Right atrium auricular region (tissue), 2 donors: ENCODE measurements at regions not wholly inside any gene's neighbourhood (a gene's known extent, or its start where the extent isn't known, plus 50 kb on each side); places are given as distances from the start of the nearest gene placed in this dataset.

Experiments used
- DNase-seq: peaks from one replicate; pipeline ENCODE4 v3.0.0-alpha.2; 2019; ENCODE audit warnings: low spot score
- H3K27ac ChIP-seq, 2 donors: fragments of 200-600 bp; sonication (generic); 1 replicate in 1 of 2; 2 replicates in 1 of 2; pipeline ENCODE4 v1.5.1; 2016 to 2019
- H3K27me3 ChIP-seq, 2 donors: fragments of 200-600 bp; sonication (generic); one replicate each; pipeline versions ENCODE4 v1.5.1 to v1.6.0; 2017 to 2019
- H3K36me3 ChIP-seq: fragments of 200-600 bp; sonication (generic); one replicate; pipeline ENCODE4 v1.5.1; 2016
- H3K4me1 ChIP-seq, 2 donors: fragments of 200-600 bp; sonication (generic); one replicate each; pipeline versions ENCODE4 v1.5.1 to v1.6.0; 2017 to 2019
- H3K4me3 ChIP-seq, 2 donors: fragments of 200-600 bp; sonication (generic); 1 replicate in 1 of 2; 2 replicates in 1 of 2; pipeline ENCODE4 v1.5.1; 2017 to 2019; ENCODE audit warnings: mild to moderate bottlenecking in 1 of 2, moderate library complexity in 1 of 2
- H3K9me3 ChIP-seq, 2 donors: fragments of 200-600 bp; sonication (generic); one replicate each; pipeline ENCODE4 v1.5.1; 2019
- TF ChIP-seq, protein P1 (sequence below), 2 donors: fragments of 200-600 bp; sonication (generic); IDR thresholded peaks; one replicate each; pipeline ENCODE4 v1.5.1; 2019; ENCODE audit warnings: antibody characterized with exemption in 2 of 2

DNA sequence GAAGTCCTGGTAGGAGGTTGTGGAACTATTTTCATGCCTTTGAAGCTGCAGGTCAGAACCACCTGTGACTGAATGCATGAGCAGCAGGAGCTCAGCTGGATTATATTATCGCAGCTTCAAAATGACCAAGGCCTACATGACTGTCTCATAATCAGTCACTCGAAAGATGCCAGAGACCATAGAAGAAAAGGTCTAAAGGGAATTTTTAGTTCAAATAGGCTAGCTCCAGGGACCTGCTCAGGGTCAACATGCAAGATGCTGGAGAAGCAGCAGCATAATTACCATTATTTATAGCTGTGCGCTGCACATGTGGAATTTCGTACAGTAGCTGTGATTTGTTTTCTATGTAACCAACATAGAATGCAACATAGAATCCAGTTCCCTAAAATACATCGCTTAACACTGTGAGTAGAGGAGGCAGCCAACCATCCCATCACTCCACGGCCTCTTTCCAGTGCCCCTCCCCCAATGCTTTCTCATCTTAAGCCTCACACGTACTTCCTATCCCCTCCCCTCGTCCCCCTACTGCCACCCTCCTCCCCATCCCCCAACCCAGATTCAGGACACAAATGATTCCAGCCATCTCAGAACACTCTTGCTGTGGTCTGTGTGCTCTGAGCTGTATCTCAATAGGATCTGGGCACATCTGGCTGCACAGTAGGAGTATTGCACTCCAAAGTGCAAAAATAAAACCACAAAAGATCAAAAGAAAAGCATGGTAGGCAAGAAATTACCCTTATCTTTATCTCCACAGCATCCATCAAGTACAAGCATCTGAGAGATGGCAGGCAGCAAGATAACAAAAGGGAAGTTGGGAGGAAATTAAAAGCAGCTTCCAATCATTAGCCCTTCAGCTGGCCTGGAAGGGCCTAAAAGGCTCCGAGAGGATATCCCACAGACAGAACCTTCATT, 352.8 kb upstream of the SEMA6D start:
- Histone ChIP-seq H3K27ac (no peak overlapping the region), H3K27me3 (no peaks in the 10 kb centered on the region), H3K4me1 (no peaks in the 10 kb centered on the region), H3K4me3 (no peak overlapping the region), H3K9me3 (no peaks in the 10 kb centered on the region), H3K36me3 (no peaks in the 10 kb centered on the region)
- TF ChIP-seq, protein P1, sequence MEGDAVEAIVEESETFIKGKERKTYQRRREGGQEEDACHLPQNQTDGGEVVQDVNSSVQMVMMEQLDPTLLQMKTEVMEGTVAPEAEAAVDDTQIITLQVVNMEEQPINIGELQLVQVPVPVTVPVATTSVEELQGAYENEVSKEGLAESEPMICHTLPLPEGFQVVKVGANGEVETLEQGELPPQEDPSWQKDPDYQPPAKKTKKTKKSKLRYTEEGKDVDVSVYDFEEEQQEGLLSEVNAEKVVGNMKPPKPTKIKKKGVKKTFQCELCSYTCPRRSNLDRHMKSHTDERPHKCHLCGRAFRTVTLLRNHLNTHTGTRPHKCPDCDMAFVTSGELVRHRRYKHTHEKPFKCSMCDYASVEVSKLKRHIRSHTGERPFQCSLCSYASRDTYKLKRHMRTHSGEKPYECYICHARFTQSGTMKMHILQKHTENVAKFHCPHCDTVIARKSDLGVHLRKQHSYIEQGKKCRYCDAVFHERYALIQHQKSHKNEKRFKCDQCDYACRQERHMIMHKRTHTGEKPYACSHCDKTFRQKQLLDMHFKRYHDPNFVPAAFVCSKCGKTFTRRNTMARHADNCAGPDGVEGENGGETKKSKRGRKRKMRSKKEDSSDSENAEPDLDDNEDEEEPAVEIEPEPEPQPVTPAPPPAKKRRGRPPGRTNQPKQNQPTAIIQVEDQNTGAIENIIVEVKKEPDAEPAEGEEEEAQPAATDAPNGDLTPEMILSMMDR (IDR thresholded peaks at IDR 0.05), result no peak
- DNase-seq, result no peak

- Histone ChIP-seq H3K27me3 (no peaks in the 10 kb centered on the region), H3K9me3 (no peaks in the 10 kb centered on the region), H3K36me3 (no peaks in the 10 kb centered on the region), H3K4me1 (no peaks in the 10 kb centered on the region), H3K4me3 (no peak overlapping the region), H3K27ac (peak overlapping the region in 1 of 2 donors; percentile 29)
- no peak for DNase-seq
- TF ChIP-seq, protein P1 (IDR thresholded peaks at IDR 0.05), result no peak
Measured at GRCh38 chr15:47366884-47367283, 350.4 kb upstream of the SEMA6D start.

DNA sequence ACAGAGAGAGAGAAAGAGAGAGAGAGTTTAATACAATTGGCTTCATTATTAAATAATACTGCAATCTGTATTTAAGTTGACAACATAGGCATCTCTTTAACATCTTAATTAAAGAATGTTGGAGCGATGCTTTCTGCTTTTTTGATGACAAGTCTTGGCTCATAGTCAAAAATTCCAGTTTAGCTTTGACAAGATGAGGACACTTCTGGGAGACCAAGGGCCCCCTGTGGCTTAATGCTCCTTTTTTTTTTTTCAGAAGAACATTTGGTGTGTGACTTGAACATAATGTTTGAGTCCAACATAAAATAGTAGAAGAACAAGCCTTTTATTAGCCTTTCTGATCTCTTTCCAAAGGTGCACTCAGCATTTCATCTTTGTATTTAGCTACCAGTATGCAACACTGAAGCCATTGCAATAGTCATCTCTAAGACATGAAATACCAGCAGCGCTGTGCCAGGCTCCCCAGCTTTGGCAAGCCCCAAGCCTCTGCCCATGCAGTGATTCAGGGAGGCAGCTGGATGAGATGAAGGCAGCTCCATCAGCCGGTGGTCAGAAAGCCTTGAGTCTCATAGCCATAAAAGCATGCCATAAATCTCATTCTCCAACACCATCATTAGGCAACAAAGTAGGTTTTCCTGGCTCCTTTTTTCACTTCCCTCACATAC, 349.4 kb upstream of the SEMA6D start:
- H3K9me3 ChIP-seq, result no peaks in the 10 kb centered on the region

DNA sequence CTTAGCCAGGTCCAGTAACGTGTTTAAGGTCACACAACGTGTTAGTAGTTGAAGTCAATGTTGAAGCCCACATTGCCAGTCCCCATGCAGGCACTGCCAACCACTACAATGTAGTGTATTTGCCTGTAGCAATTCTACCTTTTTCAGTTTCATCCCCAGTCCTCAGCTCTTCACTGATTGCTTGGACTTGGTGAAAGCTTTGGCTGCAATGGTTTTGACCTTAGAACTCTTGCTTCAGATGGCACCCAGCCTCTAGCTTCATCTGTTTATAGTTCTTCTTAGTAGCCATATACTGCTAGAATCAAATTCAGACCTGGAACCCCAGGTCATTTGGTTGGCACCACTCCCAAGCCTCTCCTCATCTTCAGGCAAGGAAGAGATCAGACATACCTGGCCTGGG, 345.4 kb upstream of the SEMA6D start:
- DNase-seq, result no peak
- TF ChIP-seq, protein P1 (IDR thresholded peaks at IDR 0.05), result no peak
- no peaks in the 10 kb centered on the region for H3K9me3 ChIP-seq
- no peak overlapping the region for H3K27ac ChIP-seq
- no peak overlapping the region for H3K4me3 ChIP-seq
- H3K27me3 ChIP-seq, result no peaks in the 10 kb centered on the region
- no peaks in the 10 kb centered on the region for H3K36me3 ChIP-seq
- H3K4me1 ChIP-seq, result no peaks in the 10 kb centered on the region

More for the DNA sequence above, 349.4 kb upstream of the SEMA6D start:
- H3K4me3 ChIP-seq, result no peak overlapping the region
- TF ChIP-seq, protein P1 (IDR thresholded peaks at IDR 0.05), result no peak
- no peak overlapping the region for H3K27ac ChIP-seq
- no peaks in the 10 kb centered on the region for H3K36me3 ChIP-seq
- no peaks in the 10 kb centered on the region for H3K4me1 ChIP-seq
- DNase-seq, result no peak
- no peaks in the 10 kb centered on the region for H3K27me3 ChIP-seq

- no peaks in the 10 kb centered on the region for H3K27me3 ChIP-seq
- DNase-seq, result no peak
- H3K4me3 ChIP-seq, result no peak overlapping the region
- no peaks in the 10 kb centered on the region for H3K4me1 ChIP-seq
- H3K36me3 ChIP-seq, result no peaks in the 10 kb centered on the region
- no peaks in the 10 kb centered on the region for H3K9me3 ChIP-seq
- TF ChIP-seq, protein P1 (IDR thresholded peaks at IDR 0.05), result peak in 1 of 2 donors; percentile 38
- no peak overlapping the region for H3K27ac ChIP-seq
Measured at GRCh38 chr15:47374222-47374621, 343.1 kb upstream of the SEMA6D start.
